Immature natural killer cell (primary cell): ENCODE measurements at regions not wholly inside any gene's neighbourhood (a gene's known extent, or its start where the extent isn't known, plus 50 kb on each side); places are given as distances from the start of the nearest gene placed in this dataset.
"Not testable (repeated sequence)": the region's sequence is repeated elsewhere in the genome, so short reads cannot be mapped to it uniquely, and the experiment has no call there.

ENCODE experiments used
- DNase-seq, 3 donors: peaks; one replicate each; pipeline ENCODE4 v3.0.0; 2022; ENCODE audit warnings: mixed read lengths in 1 of 3
- H3K27ac Mint-ChIP-seq, 6 donors: one replicate each; pipeline ENCODE4 v1.8.0; 2020; ENCODE audit warnings: mixed read lengths in 6 of 6, mild to moderate bottlenecking in 5 of 6, inconsistent platforms in 4 of 6, moderate library complexity in 3 of 6
- H3K27me3 Mint-ChIP-seq, 3 donors: one replicate each; pipeline ENCODE4 v1.8.0; 2020 to 2021; ENCODE audit warnings: low read depth in 3 of 3, mild to moderate bottlenecking in 3 of 3, mixed read lengths in 3 of 3, moderate library complexity in 3 of 3, inconsistent platforms in 1 of 3
- H3K36me3 Mint-ChIP-seq, 3 donors: one replicate each; pipeline ENCODE4 v1.8.0; 2020; ENCODE audit warnings: mixed read lengths in 3 of 3, inconsistent platforms in 2 of 3, mild to moderate bottlenecking in 2 of 3
- H3K4me1 Mint-ChIP-seq, 2 donors: one replicate each; pipeline ENCODE4 v1.8.0; 2020; ENCODE audit warnings: inconsistent platforms in 2 of 2, mild to moderate bottlenecking in 2 of 2, mixed read lengths in 2 of 2, moderate library complexity in 1 of 2
- H3K4me3 Mint-ChIP-seq, 5 donors: one replicate each; pipeline ENCODE4 v1.8.0; 2020; ENCODE audit warnings: mild to moderate bottlenecking in 5 of 5, mixed read lengths in 5 of 5, inconsistent platforms in 3 of 5, moderate library complexity in 3 of 5
- H3K9me3 Mint-ChIP-seq, 6 donors: one replicate each; pipeline ENCODE4 v1.8.0; 2020; ENCODE audit warnings: mild to moderate bottlenecking in 6 of 6, mixed read lengths in 6 of 6, inconsistent platforms in 4 of 6, moderate library complexity in 3 of 6

DNA sequence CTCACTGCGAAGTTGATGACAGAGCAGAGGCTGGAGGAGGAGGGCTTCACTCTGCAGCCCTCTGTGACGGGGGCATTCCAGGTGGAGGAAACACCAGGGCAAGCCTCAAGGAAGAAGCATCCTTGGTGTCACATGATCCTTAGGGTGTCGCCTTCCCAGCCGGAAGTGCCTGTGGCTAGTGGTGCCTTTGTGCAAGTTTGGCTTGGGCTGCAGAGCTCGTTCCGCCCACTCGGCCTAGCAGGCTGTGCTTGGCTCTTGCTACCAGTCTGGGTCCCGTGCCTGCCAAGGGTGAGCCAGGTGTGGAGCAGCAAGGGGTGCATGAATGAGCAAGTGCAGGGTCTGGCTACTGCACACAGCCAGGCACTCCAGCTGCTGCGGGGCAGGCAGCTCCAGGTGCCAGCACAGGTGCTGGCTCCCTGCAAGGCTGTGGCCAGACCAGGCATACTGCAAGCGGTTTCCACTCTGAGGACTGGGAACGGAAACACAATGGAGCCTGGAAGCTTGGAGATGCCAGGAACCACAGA lies 325.3 kb upstream of the SMIM21 start:
- DNase-seq, result no peak
- no peak overlapping the region for H3K27ac Mint-ChIP-seq
- no peaks in the 10 kb centered on the region for H3K36me3 Mint-ChIP-seq
- H3K9me3 Mint-ChIP-seq, result peaks cover 0 to 2% (median 0%) of the 10 kb centered on the region in 6 donors
- no peak overlapping the region for H3K4me3 Mint-ChIP-seq
- no peaks in the 10 kb centered on the region for H3K4me1 Mint-ChIP-seq
- peaks cover 3 to 7% (median 6%) of the 10 kb centered on the region in 3 donors for H3K27me3 Mint-ChIP-seq

DNA sequence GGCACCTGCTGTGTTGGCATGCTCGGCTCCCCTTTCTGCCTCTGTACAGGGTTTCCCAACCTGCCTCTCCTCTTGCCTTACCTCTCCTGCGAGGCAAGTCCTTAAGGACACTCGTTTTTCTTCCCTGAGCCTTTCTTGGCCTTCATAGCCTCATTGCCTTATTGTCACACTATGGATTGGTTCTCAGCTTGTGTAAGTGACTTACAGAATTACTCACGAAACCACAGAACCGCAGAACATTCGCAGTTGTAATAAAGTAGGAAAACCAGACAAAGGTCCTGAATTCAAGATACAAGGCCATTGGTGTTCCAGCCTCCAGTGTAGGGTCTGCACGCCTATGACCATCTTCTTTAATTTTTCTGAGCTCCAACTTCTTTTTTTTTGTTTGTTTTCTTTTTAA lies 317.6 kb upstream of the SMIM21 start:
- Mint-ChIP-seq H3K4me3 (no peak overlapping the region), H3K9me3 (no peaks in the 10 kb centered on the region), H3K27me3 (peaks cover 0 to 8% (median 3%) of the 10 kb centered on the region in 3 donors), H3K4me1 (no peaks in the 10 kb centered on the region), H3K27ac (no peak overlapping the region), H3K36me3 (no peaks in the 10 kb centered on the region)
- no peak for DNase-seq

- Mint-ChIP-seq H3K27me3 (peaks cover 0 to 7% (median 1%) of the 10 kb centered on the region in 3 donors), H3K36me3 (no peaks in the 10 kb centered on the region), H3K9me3 (peaks cover 0 to 2% (median 0%) of the 10 kb centered on the region in 6 donors), H3K4me3 (no peak overlapping the region), H3K27ac (no peak overlapping the region), H3K4me1 (no peaks in the 10 kb centered on the region)
- DNase-seq, result no peak
Observed at GRCh38 chr18:75742516-75742915, 315.0 kb upstream of the SMIM21 start.

- Mint-ChIP-seq H3K4me1 (no peaks in the 10 kb centered on the region), H3K27ac (no peak overlapping the region), H3K36me3 (peaks cover 0 to 6% (median 0%) of the 10 kb centered on the region in 3 donors), H3K9me3 (peaks cover 0 to 12% (median 8%) of the 10 kb centered on the region in 6 donors), H3K27me3 (peaks cover 0 to 7% (median 2%) of the 10 kb centered on the region in 3 donors), H3K4me3 (no peak overlapping the region)
- no peak for DNase-seq
Observed at GRCh38 chr18:75739682-75740081, 312.2 kb upstream of the SMIM21 start.

DNA sequence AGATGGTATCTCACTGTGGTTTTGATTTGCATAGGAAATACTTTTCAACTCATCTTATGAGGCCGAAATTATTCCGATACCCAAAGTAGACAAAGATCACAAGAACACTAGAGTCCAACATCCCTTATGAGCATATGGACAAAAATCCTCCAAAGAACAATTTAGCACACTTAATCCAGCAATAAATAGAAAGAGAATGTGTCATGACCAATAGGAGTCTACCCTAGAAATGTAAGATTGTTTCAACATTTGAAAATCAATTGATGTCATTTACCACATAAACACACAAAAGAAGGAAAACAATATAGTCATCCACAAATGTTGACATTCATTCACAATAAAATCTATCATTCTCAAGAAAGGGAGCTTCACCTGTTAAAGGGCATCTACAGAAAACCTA lies 307.8 kb upstream of the SMIM21 start:
- Mint-ChIP-seq H3K4me1 (no peaks in the 10 kb centered on the region), H3K27ac (no peak overlapping the region), H3K9me3 (peaks cover 0 to 12% (median 8%) of the 10 kb centered on the region in 6 donors), H3K36me3 (peaks cover 0 to 6% (median 0%) of the 10 kb centered on the region in 3 donors), H3K27me3 (peaks cover 0 to 6% (median 5%) of the 10 kb centered on the region in 3 donors), H3K4me3 (no peak overlapping the region)
- DNase-seq, result no peak

DNA sequence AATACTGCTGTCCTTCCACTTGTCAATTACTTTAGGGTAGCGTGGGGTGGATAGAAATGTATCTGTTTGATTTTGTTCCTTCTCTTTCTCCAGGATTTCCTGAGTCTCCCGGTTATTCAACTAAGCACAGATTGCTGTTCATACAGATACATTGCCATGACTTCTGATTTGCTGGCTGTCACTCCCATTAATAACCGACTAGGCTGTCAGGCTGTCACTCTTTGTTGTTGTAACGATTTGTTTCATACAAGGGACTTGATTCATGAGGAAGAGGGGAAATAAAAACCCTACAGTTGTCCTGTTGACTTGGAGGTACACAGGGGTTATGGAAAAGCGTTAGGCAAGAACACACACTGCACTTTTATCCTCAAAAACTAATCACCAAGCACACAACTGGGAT lies 302.7 kb upstream of the SMIM21 start:
- Mint-ChIP-seq H3K36me3 (no peaks in the 10 kb centered on the region), H3K4me1 (no peaks in the 10 kb centered on the region), H3K27me3 (peaks cover 0 to 10% (median 6%) of the 10 kb centered on the region in 3 donors), H3K27ac (no peak overlapping the region), H3K4me3 (no peak overlapping the region), H3K9me3 (peaks cover 0 to 1% (median 0%) of the 10 kb centered on the region in 6 donors)
- DNase-seq, result no peak

DNA sequence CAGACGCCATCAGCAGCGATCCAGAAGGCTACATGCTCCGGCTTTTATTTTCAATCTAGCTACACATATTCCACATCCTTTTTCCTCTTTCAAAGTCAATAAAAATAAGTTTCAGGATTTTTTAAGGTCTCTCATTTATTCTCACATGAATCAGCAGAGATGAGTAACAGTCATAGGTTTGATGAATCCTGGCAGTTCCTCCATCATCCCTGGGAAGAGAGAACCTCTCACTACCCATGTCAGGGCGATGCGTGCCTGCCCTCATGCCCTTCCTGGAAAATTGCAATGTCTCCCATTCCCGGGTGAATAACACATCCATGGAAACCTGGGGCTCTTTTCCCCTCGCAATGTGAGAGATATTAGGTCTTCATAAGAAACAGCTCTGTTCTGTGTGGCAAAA lies 301.1 kb upstream of the SMIM21 start:
- H3K27me3 Mint-ChIP-seq, result peaks cover 0 to 10% (median 8%) of the 10 kb centered on the region in 3 donors
- peaks cover 0 to 2% (median 0%) of the 10 kb centered on the region in 6 donors for H3K9me3 Mint-ChIP-seq
- no peak for DNase-seq
- no peaks in the 10 kb centered on the region for H3K4me1 Mint-ChIP-seq
- H3K36me3 Mint-ChIP-seq, result no peaks in the 10 kb centered on the region
- no peak overlapping the region for H3K4me3 Mint-ChIP-seq
- no peak overlapping the region for H3K27ac Mint-ChIP-seq

DNA sequence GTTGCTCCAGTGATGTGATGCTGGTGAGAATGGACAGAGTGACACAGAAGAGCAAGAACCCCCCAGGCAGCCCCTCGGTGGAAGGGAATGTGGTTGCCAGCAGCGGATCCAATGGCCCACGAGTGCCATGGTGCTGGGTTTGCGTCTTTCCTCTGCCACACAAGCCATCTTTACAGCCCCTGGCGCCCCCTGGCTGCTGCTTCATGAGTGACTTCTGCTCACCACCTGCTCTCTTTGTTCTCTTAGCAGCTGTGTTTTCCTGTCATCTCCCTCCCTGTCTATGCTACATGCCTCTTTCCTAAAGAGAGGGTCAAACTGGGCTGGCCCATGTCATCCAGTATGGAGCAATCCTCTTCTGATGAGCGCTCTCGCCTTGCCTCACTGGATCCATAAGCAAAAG lies 300.0 kb upstream of the SMIM21 start:
- Mint-ChIP-seq H3K4me1 (no peaks in the 10 kb centered on the region), H3K4me3 (no peak overlapping the region), H3K9me3 (peaks cover 0 to 2% (median 0%) of the 10 kb centered on the region in 6 donors), H3K36me3 (no peaks in the 10 kb centered on the region), H3K27me3 (peaks cover 0 to 10% (median 8%) of the 10 kb centered on the region in 3 donors), H3K27ac (no peak overlapping the region)
- no peak for DNase-seq

GRCh38 chr18:75723521-75724340 lies 296.2 kb upstream of the SMIM21 start:
- no peak for DNase-seq
- Mint-ChIP-seq H3K9me3 (peaks cover 0 to 4% (median 0%) of the 10 kb centered on the region in 6 donors), H3K27me3 (peaks cover 0 to 11% (median 5%) of the 10 kb centered on the region in 3 donors), H3K4me1 (no peaks in the 10 kb centered on the region), H3K4me3 (no peak overlapping the region), H3K27ac (no peak overlapping the region), H3K36me3 (no peaks in the 10 kb centered on the region)

- Mint-ChIP-seq H3K9me3 (peaks cover 0 to 2% (median 0%) of the 10 kb centered on the region in 6 donors), H3K27ac (no peak overlapping the region), H3K36me3 (no peaks in the 10 kb centered on the region), H3K4me3 (no peak overlapping the region), H3K27me3 (peaks cover 0 to 4% (median under 1%) of the 10 kb centered on the region in 3 donors), H3K4me1 (no peaks in the 10 kb centered on the region)
- no peak for DNase-seq
Observed at GRCh38 chr18:75714766-75715165, 287.3 kb upstream of the SMIM21 start.

- not testable (repeated sequence) for H3K4me3 Mint-ChIP-seq, H3K27me3 Mint-ChIP-seq, H3K27ac Mint-ChIP-seq, DNase-seq, H3K9me3 Mint-ChIP-seq, H3K4me1 Mint-ChIP-seq, H3K36me3 Mint-ChIP-seq
Observed at GRCh38 chr18:75712124-75712867, 284.8 kb upstream of the SMIM21 start.

DNA sequence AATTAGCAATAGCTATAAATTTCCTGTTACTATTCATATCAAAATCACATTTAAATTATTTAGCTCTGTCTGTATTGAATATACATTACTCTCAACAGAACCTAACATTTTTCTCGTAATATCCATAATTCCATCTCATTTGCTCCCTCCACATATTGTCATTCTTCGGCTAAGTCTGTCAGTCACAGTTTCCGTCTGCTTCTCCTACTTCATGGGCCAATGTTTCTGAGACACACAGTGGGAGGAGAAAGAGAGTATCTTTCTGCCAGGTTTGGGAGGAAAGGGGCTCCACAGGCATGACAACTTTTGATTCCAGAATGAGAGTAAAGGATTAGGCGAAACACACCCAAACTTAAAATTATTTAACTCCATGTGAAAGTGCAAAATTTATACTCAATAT lies 273.1 kb upstream of the SMIM21 start:
- Mint-ChIP-seq H3K4me1 (no peaks in the 10 kb centered on the region), H3K27me3 (peaks cover 0 to 2% (median 0%) of the 10 kb centered on the region in 3 donors), H3K9me3 (peaks cover 0 to 3% (median 0%) of the 10 kb centered on the region in 6 donors), H3K27ac (no peak overlapping the region), H3K36me3 (no peaks in the 10 kb centered on the region), H3K4me3 (no peak overlapping the region)
- no peak for DNase-seq

DNA sequence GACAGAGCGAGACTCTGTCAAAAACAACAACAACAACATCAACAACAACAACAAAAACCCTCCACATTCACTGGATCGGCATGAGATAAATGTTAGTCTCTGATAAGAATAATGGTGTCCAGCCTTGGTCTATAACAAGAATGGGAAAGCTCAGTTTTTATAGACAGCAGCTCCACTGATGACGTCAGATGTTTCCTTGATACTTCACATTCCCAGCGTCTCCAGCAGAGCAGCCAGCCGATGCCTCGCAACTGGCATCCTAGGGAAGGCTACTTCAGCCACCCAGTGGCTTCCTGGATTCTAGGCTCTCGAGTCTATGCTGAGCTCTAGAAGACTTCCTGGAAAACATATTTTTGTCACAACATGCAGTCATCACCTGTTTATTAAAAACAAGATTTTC lies 271.4 kb upstream of the SMIM21 start:
- Mint-ChIP-seq H3K4me1 (no peaks in the 10 kb centered on the region), H3K36me3 (no peaks in the 10 kb centered on the region), H3K9me3 (peaks cover 0 to 6% (median 0%) of the 10 kb centered on the region in 6 donors), H3K4me3 (no peak overlapping the region), H3K27ac (no peak overlapping the region), H3K27me3 (peaks cover 0 to 2% (median 0%) of the 10 kb centered on the region in 3 donors)
- DNase-seq, result no peak

- no peak overlapping the region for H3K27ac Mint-ChIP-seq
- peaks cover 0 to 5% (median 0%) of the 10 kb centered on the region in 3 donors for H3K27me3 Mint-ChIP-seq
- no peaks in the 10 kb centered on the region for H3K36me3 Mint-ChIP-seq
- peaks cover 0 to 6% (median under 1%) of the 10 kb centered on the region in 6 donors for H3K9me3 Mint-ChIP-seq
- H3K4me3 Mint-ChIP-seq, result no peak overlapping the region
- DNase-seq, result no peak
- no peaks in the 10 kb centered on the region for H3K4me1 Mint-ChIP-seq
Observed at GRCh38 chr18:75697493-75697892, 270.0 kb upstream of the SMIM21 start.
